Calu3 (cell line): ENCODE measurements at regions not wholly inside any gene's neighbourhood (a gene's known extent, or its start where the extent isn't known, plus 50 kb on each side); places are given as distances from the start of the nearest gene placed in this dataset.

ENCODE experiments used
- BruUV-seq: library from RNA; stranded (reverse); fragments of 400-500 nt; replicated peaks from 2 replicates; lab custom pipeline; 2021; lab: Mats Ljungman, UMichigan
- CTCF ChIA-PET: fragments of 300-600 bp; sonication (Branson Sonifier 250); formaldehyde crosslinking; loops from one replicate; lab custom pipeline; 2022; ENCODE audit warnings: antibody characterized with exemption; lab: Charles Lee
- DNase-seq: peaks from one replicate; pipeline ENCODE4 v3.0.0; 2022
- H3K27ac Mint-ChIP-seq: one replicate; pipeline ENCODE4 v1.8.0; 2022; ENCODE audit warnings: mixed read lengths; ENCODE audit not compliant: unreplicated experiment
- H3K27me3 Mint-ChIP-seq: one replicate; pipeline ENCODE4 v1.8.0; 2022; ENCODE audit warnings: mixed read lengths; ENCODE audit not compliant: unreplicated experiment
- H3K36me3 Mint-ChIP-seq: one replicate; pipeline ENCODE4 v1.8.0; 2022; ENCODE audit warnings: mild to moderate bottlenecking, moderate library complexity, mixed read lengths; ENCODE audit not compliant: insufficient read depth, unreplicated experiment
- H3K4me1 Mint-ChIP-seq: one replicate; pipeline ENCODE4 v1.8.0; 2022; ENCODE audit warnings: mild to moderate bottlenecking, low read depth, mixed read lengths; ENCODE audit not compliant: unreplicated experiment
- H3K4me3 Mint-ChIP-seq: one replicate; pipeline ENCODE4 v1.8.0; 2022; ENCODE audit warnings: mild to moderate bottlenecking, low read depth, moderate library complexity, mixed read lengths; ENCODE audit not compliant: unreplicated experiment
- H3K9me3 Mint-ChIP-seq: one replicate; pipeline ENCODE4 v1.8.0; 2022; ENCODE audit warnings: low read depth, mixed read lengths; ENCODE audit not compliant: unreplicated experiment
- intact Hi-C: fragments of 100-400 bp; cut with micrococcal nuclease; formaldehyde crosslinking; loops from one replicate; pipeline ENCODE4 v1.10.0; 2022; ENCODE audit not compliant: unreplicated experiment
- TF ChIP-seq, protein P1 (sequence below): fragments of 200-600 bp; IDR thresholded peaks from one replicate; pipeline ENCODE4 v1.8.0; 2022; ENCODE audit warnings: antibody characterized with exemption; ENCODE audit not compliant: unreplicated experiment

DNA sequence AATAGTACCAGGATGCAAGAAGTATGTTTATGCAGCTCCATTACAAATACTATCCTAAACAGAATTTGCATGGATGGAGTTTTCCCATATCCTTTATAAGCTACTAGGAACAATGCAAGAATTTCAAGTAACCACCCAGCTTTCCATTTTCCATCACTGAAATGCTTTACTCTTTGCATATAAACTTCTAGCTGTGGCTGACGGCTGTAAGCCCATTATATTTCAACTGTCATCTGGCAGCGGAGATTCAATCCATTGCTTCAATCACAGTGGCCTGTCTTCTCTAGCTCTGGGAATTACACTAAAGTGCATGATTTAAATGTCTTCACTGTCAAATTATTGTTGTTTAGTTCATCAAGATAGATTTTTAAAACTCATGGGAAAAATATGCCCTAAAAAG is 64.2 kb upstream of the PAM start:
- Mint-ChIP-seq H3K27ac (no peak overlapping the region), H3K4me1 (no peaks in the 10 kb centered on the region), H3K9me3 (peaks cover 8% of the 10 kb centered on the region), H3K27me3 (peaks cover 11% of the 10 kb centered on the region), H3K4me3 (no peak overlapping the region), H3K36me3 (no peaks in the 10 kb centered on the region)
- DNase-seq = no peak
- TF ChIP-seq, protein P1, sequence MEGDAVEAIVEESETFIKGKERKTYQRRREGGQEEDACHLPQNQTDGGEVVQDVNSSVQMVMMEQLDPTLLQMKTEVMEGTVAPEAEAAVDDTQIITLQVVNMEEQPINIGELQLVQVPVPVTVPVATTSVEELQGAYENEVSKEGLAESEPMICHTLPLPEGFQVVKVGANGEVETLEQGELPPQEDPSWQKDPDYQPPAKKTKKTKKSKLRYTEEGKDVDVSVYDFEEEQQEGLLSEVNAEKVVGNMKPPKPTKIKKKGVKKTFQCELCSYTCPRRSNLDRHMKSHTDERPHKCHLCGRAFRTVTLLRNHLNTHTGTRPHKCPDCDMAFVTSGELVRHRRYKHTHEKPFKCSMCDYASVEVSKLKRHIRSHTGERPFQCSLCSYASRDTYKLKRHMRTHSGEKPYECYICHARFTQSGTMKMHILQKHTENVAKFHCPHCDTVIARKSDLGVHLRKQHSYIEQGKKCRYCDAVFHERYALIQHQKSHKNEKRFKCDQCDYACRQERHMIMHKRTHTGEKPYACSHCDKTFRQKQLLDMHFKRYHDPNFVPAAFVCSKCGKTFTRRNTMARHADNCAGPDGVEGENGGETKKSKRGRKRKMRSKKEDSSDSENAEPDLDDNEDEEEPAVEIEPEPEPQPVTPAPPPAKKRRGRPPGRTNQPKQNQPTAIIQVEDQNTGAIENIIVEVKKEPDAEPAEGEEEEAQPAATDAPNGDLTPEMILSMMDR = no peak
- BruUV-seq = no TSS peak
- CTCF ChIA-PET = no interaction called here
- intact Hi-C loops = no loop called here

DNA sequence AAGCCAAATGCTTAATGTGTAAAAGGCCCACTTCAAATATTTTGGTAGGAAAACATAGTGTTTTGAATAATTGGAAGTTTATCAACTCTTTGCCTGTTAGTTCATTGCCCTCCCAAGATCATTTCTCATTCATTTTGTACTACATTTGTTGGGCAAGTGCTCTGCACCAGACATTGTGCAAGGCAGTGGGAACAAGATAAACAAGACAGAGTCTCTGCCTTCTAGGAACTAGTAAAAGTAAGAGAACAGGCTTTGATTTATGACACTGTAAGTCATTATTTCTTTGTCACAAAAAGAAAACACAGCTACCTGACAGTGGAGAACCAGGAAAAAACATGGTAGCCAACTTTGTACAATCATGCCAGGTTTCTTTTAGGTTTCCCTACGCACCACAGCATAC is 63.7 kb upstream of the PAM start:
- CTCF ChIA-PET = no interaction called here
- TF ChIP-seq, protein P1 = no peak
- Mint-ChIP-seq H3K27me3 (peaks cover 11% of the 10 kb centered on the region), H3K36me3 (no peaks in the 10 kb centered on the region), H3K27ac (no peak overlapping the region), H3K9me3 (peaks cover 11% of the 10 kb centered on the region), H3K4me1 (no peaks in the 10 kb centered on the region), H3K4me3 (no peak overlapping the region)
- intact Hi-C loops = no loop called here
- no peak for DNase-seq
- BruUV-seq = no TSS peak

DNA sequence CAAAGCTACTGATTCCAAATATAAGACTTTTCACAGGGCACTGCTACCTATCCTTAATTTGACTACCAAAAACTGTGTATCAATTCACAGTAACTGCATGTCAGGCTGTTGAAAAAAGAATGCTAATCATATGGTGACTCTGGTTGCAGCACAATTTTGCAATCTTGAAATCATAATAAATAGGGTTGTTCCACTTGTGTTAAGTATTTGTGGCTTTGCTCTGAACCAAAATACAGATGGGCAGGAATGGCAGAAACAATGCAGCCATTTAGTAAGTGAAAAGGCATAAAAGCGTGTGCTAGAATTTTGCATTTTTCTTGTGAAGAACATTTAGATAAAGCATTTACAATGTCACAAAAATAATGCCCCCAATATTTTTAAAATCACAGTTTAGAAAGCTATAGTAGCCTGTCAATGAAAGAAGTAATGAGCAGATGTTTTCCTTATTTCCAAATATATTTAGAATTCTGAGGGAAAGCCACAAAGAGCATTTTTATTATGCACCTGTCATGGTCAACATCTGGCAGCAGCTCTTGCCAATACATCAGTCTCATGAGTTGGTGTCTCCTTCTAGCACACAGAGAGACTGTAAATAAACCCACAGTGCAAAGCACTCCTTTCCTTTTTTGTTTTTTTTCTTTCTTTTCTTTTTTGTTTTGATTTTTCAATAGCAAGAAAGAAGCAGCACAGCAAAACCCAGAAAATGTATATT is 54.8 kb upstream of the PAM start:
- peaks cover 3% of the 10 kb centered on the region for H3K9me3 Mint-ChIP-seq
- H3K27me3 Mint-ChIP-seq = no peaks in the 10 kb centered on the region
- intact Hi-C loops = no loop called here
- H3K4me3 Mint-ChIP-seq = no peak overlapping the region
- H3K4me1 Mint-ChIP-seq = no peaks in the 10 kb centered on the region
- TF ChIP-seq, protein P1 = no peak
- no peak overlapping the region for H3K27ac Mint-ChIP-seq
- no peak for DNase-seq
- no peaks in the 10 kb centered on the region for H3K36me3 Mint-ChIP-seq
- CTCF ChIA-PET = interaction anchor here (0.8 kb wide), 1 partner anchor 15 kb away, joined by 4 read pairs; no protein-coding TSS in a partner anchor
- BruUV-seq = no TSS peak

DNA sequence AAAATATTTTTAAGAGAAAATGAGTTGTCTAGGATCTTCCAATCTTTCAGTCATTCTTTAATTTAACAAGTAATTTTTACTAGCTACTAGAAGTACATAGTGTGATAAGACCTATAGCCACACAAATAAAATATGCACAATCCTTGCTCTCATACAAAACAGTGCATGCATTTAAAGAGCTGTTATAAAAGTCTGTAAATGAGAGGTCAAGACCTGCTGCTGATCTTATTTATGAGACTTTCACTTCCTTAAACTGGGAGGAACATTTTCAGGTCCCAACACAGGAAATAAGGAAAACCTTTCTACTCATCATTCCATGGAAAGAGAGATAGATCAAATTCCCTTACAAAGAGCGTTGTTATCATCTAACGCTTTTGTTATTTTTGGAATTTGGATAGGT is 54.2 kb upstream of the PAM start:
- TF ChIP-seq, protein P1 = no peak
- no peak overlapping the region for H3K4me3 Mint-ChIP-seq
- H3K36me3 Mint-ChIP-seq = no peaks in the 10 kb centered on the region
- no peaks in the 10 kb centered on the region for H3K27me3 Mint-ChIP-seq
- no peak overlapping the region for H3K27ac Mint-ChIP-seq
- peaks cover 3% of the 10 kb centered on the region for H3K9me3 Mint-ChIP-seq
- DNase-seq = no peak
- BruUV-seq = no TSS peak
- CTCF ChIA-PET = interaction anchor here (0.6 kb wide), 1 partner anchor 419 kb away, joined by 3 read pairs; the partner anchor contains the start of genes GIN1 and PPIP5K2
- no peaks in the 10 kb centered on the region for H3K4me1 Mint-ChIP-seq
- intact Hi-C loops = no loop called here
